ENCODE measurements at regions not wholly inside any gene's neighbourhood (a gene's known extent, or its start where the extent isn't known, plus 50 kb on each side); places are given as distances from the start of the nearest gene placed in this dataset.
"Not testable (repeated sequence)": the region's sequence is repeated elsewhere in the genome, so short reads cannot be mapped to it uniquely, and the experiment has no call there.

DNA sequence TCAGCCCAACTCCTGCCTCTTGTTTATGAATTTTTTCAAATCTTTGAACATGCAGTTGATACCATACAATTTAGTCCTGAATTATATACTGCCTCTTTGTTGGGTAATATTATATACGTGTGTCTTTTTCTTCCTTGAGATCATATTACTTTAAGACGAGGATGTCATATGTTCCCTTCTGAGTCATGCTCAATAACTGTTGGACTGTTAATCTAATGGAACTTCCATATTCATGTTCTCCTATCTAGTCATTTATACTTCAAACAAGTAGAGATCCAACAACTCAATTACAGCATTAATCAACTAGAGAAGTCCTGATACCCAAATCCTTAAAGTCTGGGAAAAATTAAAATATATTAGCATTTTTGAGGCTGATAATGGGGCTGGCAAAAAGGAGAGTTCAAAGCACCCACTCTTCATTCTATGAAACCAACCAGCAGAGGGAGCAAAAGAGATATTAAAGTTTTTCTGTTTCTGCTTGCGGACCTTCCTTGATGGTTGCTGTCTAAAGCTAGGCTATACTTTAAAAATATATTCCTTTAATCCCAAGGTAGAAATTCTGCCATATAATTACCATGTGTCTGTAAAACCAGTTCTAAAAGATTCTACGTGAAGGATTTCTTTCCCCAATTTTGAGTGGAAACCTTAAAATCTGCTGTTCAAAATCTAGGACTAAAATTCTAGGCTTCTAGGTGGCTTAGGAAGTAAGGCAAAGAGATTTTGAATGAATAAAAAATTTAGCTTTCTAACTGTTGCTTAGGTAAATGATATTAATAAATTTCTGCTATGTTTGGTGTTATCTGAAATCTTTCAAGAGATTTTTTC is 498.9 kb downstream of the BCKDHB start:
- DNase-seq: no peak

DNA sequence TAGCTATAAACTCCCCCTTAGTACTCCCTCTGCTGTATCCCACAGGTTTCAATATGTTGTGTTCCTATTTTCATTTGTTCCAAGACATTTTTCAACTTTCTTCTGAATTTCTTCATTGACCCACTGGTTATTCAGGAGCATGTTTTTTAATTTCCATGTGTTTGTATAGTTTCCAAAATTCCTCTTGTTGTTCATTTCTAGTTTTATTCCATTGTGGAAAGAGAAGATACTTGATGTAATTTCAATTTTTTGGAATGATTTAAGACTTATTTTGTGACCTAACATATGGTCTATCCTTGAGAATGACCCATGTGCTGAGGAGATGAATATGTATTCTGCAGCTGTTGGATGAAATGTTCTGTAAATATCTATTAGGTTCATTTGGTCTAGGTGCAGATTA is 497.2 kb downstream of the BCKDHB start:
- DNase-seq: no peak

DNA sequence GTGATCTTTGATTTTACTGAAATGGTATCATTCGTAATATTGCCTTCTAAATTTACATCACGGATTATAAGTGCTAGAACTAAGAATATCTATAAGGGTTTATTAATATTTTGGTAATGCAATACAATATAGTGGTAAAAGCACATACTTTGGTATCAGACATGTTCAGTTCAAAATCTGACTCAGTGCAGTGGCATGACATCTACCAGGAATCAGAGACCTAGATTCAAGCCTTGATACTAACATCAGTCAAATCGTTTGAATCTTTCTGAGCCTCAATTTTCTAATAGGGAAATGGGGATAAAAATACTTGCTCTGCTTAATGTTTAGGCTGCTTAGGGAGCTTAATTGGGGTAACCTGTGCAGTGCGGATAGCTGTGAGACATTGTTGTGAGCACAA is 488.0 kb downstream of the BCKDHB start:
- no peak for DNase-seq

DNA sequence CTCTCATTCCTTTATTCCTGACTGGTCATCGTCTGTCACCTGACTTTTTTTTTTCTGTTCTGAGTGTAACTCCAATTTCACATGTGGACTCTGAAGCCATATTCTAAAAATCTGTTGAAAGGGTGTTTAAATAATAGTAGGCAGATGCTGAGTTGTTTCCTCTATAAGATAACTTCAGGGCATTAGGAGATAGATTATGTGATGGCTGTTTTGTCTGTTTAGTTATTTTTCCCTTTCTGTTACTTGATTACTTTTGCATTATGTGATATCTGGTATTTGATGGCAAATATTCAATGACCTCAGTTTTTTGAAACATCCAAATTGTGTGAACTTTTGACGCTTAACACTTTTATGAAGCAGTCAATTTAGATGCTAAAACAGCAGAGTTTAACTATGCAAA is 486.0 kb downstream of the BCKDHB start:
- DNase-seq: no peak

DNA sequence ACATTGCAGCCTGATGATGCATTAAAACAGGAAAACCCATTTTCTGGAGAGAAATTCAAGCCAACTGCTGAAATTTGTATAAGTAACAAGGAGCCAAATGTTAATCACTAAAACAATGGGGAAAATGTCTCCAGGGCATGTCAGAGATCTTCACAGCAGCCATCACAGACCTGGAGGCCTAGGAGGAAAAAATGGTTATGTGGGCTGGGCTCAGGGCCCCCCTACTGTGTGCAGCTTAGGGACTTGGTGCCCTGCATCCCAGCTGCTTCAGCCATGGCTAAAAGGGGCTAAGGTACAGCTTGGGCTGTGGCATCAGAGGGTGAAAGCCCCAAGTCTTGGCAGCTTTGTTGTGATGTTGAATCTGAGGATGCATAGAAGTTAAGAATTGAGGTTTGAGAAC is 479.8 kb downstream of the BCKDHB start:
- DNase-seq: no peak

DNA sequence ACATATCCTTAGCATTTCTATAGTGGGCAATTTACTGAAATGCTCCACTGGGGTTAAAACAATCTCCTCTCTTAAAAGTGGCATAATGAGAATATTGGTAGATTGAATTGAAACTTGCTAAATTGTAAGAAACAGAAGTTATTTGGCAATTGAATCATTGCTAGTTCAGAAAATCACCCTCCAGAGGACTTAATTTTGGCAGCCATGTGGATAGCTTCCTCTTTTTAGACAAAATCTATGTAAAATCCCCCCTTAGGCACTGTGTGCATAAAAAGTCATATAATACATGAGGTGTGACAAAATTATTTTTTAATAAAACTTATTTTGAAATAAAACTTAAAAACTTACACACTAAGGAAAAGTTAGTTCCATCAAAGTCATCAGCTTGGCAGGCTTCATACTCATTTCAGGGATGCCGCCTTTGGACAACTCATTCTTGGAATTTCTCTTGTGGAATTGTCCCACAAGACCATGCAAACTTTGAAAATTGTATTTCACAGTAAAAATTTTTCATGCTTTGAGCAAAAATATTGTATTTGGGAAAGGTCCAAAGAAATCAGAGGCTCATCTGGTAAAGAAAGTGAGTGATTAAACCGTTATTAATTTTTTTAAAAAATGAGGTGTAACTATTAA is 473.0 kb downstream of the BCKDHB start:
- no peak for DNase-seq

DNA sequence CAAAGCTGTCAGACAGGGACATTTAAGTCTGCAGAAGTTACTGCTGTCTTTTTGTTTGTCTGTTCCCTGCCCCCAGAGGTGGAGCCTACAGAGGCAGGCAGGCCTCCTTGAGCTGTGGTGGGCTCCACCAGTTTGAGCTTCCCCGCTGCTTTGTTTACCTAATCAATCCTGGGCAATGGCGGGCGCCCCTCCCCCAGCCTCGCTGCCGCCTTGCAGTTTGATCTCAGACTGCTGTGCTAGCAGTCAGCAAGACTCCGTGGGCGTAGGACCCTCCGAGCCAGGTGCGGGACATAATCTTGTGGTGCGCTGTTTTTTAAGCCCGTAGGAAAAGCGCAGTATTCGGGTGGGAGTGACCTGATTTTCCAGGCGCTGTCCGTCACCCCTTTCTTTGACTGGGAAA is 466.8 kb downstream of the BCKDHB start:
- DNase-seq: not testable (repeated sequence)

DNA sequence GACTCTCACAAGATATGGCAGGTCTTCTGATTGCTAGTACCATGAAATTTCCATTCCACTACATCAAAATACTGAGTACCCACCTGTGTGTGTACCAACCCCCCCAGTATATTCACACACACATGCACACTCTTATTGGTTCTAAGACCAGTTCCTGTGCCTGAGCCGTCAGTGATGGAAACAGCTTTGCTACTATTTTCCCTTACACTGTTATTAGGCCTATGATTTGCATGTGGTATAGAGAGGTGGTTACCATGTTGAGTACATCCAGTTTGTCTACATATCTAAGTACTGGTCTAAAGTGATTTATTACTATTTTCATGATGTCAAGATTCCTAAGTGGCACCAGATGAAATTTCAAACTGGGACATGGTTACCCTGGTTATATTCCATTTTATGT is 459.9 kb downstream of the BCKDHB start:
- no peak for DNase-seq

DNA sequence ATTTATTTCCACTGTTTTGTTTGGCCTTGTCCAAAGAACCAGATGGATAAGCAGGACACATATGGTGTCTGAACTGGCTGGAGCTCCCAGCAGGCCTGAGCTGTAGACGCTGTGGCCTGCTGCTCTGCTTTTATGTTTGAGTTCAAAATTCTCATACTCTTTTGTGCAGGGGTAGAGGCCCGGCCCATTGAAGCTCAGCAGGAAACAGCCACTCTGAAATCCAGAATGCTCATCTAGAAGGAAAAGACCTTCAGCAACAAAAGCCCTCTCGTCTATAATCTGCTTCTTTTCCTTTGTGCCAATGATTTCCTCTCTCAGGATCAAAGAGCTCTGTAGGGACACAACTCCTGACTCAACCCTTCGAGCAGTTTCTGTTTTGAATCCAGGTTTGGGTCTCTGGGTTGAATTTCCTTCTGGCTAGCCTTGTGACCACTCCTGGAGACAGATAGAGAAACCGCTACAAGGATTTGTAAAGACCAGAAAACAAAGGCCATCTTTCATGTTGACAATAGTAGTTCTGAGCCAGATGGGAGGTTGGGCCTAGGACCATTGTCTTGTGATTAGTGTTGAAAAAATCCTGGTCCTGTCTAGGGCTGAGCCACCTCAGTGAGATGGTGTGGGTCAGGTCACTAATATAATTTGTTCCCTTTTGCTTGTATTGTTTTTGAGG is 446.7 kb downstream of the BCKDHB start:
- DNase-seq: no peak

DNA sequence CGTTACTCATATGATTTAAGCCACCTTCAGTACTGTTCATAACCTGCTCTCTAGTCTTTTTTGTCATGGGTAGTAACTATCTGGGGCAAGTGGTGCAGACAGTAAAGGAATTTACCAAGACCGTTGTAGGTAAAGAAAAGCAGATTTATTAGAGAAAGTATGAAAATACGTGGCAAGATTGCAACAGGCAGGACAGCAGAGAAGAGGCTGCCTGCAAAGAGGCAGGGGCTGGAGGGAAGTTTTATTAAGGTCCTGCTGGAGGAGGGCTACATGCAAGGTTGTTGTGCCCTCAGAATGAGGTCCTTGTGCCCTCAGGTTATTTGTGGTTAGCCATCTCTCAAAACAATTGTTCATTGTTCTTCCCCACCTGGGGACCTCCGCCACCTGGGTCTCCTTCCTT is 444.3 kb downstream of the BCKDHB start:
- no peak for DNase-seq

DNA sequence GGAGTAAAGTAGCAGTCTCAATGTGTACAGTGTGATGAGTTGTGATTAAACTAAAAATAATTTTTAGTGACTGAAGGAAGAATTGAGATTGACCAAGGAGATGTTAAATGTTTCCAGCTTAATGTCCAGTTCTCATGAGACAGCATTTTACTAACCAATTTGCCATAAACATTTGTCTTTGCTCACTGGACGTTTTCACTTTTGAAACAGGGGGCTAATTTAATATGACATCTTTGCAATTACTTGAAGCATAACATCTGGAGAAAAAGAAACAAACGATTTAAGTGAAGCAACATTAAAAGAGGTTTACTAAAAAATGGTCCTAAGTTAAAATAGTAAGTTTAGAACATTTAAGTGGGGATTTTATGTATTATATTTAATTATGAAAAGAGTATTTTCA is 443.8 kb downstream of the BCKDHB start:
- DNase-seq: no peak

DNA sequence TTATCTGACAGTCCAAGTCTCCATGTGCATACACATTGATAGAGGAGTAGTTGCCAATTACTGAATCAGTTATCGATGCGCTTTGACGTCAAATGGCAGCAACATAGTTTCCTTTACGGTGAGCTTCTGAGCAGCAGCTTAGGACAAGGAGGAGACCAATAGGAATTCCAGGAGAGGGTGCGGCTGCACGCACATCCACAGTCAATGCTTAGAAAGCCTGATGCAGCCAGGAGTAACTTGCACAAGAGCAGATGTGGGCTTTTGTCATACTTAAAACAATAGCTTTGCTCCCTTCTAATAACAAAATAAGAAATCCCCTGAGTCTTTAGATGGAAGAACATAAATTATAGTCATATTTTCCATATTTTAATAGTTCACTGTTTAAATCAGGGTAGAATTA is 442.1 kb downstream of the BCKDHB start:
- peak; percentile 46 for DNase-seq

DNA sequence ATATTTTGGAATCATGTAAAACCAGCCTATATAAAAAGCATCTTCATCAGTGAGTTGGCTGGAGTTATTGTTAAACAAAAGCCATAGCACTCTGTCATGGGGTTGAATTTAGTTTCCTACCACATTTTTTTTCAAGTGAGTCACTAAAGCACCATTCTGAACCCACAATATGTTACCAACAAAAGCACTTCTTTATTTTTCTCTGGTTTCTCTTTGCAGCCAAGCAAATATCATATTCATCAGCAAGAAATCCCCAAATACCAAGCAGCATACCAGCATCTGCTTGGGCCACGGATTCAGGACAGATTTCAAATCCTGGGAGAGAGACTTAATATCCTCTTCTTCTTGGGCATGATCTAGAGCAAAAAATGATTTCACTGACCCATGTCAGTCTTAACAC is 441.4 kb downstream of the BCKDHB start:
- DNase-seq: no peak

DNA sequence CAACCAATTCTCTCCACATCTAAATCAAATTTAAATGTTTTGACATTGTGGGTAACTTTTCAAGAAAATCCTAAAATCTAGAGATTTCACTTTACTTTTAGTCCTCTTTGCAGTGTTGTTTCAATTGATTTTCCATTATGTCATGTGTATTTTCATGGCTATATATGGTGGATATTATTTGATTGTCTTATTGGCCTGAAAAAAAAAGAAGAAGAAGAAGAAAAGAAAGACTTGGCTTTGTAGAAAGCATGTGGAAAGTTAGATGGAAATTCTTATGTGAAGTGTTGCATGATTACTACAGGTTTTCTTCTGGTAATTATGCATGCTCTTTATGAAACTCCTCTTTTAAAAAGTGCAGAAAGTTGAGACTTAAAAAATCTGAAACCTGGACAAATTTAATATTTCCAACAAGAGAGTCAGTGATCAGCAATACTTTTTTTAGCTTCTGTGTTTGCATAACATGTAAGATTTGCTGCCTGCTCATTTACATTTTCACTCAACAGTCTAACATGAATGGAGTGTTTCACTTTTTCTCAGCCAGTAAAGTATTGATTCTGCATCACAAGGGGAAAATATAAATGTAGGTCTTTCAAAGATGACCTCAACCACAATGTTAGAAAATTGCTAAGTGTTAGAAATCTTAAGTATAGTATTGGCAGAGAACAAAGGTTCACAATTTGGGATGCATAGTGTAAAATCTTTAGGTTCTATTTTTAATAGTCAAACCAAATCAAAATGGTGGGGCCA is 438.7 kb downstream of the BCKDHB start:
- DNase-seq: no peak

DNA sequence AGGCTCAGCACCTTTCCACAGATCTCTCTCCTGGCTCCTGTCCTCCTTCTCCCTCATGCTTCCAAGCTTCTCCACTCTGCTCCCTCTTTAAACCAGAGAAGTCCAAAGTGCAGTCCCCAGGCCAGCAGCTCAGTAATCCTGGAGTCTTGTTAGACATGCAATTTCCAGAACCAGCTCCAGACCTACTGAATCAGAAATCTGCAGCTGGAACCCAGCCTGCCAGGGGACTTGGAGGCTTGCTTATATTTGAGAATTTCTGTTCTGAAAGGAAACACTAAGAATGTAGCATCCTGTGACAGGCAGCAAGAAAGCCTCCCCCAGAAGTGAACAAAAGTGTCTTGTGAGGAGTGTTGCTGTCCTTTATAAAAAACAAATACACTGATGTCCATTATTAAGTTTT is 438.1 kb downstream of the BCKDHB start:
- DNase-seq: peak; percentile 52

DNA sequence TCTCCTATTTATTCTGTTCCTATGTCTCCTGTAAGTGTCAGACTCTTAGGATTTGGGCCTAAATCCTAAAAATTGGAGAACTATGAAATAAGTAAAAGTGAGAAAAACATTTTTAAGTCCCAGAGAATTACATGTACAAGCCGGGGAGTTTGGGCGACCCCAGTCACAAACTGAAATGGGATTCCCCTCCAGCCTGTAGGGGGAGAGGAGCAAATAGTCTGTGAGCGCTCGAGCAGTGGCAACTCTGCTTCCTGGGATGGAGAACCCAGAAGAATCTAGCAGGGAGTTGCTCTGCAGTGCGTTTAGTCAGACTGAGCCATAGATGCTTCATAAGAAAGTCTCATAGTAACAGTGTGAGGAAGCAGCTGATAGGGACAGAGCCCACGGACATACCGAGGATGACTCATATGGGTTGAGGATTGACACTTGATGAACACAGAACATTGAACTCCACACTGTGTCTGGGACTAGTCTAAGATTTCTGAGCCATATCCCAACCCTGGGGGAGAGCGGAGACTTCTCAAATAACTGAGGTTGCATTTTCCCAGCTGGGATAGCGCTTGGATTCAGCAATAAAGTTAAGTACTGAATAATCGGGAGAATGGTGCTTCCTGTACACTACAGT is 437.2 kb downstream of the BCKDHB start:
- DNase-seq: no peak

DNA sequence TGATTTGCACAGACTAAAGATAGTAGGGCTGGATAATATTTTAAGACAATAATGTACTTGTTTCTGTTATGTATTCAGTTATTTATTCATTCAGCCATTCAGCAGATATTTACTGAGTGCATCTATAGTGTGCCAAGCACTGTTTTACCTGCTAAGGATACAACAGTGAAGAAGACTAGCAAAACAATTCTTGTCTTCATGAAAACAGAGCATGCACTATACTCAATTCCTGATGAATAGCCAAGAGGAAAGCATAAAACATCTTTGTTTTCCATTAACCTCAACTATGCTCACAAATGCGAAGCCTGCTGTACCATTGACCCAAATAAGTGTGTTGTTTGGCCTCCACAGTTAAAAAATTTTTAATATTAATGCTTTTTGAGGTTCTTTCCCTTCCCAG is 436.7 kb downstream of the BCKDHB start:
- no peak for DNase-seq

DNA sequence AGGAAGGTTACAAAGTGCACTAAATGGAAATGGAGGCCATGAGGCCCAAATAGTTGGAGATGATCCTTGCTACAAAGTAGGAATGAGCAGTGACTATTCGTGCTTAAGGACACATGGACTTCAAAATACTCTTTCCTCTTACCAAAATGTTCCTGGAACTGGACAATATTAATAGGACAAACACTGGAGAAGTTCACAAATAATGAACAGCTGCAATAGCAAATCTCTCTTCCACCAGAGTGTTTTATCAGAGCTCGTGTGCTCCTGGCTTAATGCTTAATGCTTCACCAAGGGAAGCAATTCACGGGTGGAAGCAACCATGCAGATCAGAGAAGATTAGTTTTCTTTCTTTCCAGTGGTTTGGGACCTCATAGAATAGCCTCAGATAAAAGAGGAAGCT is 435.4 kb downstream of the BCKDHB start:
- DNase-seq: no peak

DNA sequence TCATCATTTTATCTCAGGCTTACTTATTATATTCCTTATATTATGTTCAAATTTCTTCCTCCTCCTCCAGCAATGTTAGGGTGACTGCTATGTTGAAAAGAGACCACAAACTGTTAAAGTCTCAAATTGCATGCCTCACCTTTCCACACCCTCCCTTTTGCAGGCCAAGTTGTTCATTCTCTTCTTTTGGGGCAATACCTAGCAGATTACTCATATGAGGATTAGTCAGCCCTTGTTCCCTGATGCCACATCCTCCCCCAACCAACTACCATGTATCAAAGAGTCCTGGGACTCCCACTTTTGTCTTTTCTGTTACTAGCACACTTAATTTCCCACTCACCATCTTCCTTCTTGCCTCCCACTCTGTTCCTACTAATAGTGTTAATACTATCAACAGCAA is 434.7 kb downstream of the BCKDHB start:
- no peak for DNase-seq

DNA sequence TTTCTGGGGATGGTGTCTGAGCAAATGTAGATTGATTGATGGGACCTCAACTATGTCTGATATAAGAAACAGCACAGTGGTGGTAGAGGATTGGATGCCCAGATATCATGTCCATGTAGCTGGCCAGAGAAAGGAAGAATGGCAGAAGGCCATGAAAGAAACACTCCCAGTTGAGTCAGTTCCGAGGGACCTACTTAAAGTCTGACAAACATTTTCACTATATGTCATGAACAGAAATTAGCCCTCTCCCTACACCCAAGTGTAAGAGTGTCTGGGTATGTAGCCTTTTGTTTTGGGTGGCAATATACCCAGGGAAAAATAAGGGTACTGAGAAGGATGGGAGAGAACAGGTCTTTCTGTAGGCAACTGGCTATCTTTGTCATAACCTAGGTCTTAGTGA is 434.2 kb downstream of the BCKDHB start:
- DNase-seq: no peak

DNA sequence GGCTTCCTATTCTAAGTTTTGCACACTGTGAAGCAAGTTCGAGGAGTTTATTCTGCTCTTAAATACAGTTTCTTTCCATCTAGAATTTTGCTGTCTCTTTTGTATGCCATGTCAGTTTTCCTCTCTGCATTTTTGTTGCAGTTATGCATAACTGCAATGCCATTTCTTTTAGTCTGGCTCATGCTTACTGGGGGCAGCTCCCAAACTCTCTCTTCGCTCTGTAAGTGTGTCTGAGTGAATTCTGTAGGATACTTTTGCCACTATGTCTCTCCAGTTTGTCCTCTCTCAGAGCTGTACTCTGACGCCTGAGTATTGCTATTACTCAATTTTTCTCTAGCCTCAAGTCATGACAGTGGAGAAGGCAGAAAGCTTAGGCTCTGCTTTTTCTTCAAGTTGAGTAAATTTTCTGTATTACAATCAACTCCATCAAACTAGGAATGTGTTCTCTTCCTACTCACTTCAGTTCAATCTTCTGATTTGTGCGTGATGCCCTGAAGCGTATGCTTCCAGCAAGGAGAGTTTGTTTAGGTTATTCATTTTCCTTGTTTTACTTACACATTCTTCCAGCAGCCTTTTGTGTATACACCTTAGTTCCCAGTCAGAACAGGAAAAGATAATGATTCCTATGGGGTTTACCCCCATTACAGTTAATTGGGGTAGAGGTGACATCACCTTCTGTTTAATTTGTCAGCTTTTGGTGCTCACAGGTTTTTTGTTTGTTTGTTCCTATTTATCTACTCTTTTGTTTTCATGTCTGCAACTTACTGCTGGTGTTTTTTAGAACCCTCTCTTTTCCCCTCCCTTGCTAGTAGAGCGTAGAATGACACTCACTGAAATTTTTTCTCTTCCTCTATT is 430.9 kb downstream of the BCKDHB start:
- no peak for DNase-seq
